SIG-M5 (cell line): ENCODE measurements at regions not wholly inside any gene's neighbourhood (a gene's known extent, or its start where the extent isn't known, plus 50 kb on each side); places are given as distances from the start of the nearest gene placed in this dataset.
"Not testable (repeated sequence)": the region's sequence is repeated elsewhere in the genome, so short reads cannot be mapped to it uniquely, and the experiment has no call there.

Experiments used
- DNase-seq: peaks from one replicate; lab custom pipeline; 2025; lab: John Stamatoyannopoulos, UW

GRCh38 chr1:232715154-232715553 lies 85.2 kb upstream of the SIPA1L2 start:
- DNase-seq, result no peak

GRCh38 chr1:232717911-232718310 lies 87.3 kb upstream of the MAP10 start:
- not testable (repeated sequence) for DNase-seq

- DNase-seq, result no peak
Measured at GRCh38 chr1:232718928-232719927, 86.0 kb upstream of the MAP10 start.

DNA sequence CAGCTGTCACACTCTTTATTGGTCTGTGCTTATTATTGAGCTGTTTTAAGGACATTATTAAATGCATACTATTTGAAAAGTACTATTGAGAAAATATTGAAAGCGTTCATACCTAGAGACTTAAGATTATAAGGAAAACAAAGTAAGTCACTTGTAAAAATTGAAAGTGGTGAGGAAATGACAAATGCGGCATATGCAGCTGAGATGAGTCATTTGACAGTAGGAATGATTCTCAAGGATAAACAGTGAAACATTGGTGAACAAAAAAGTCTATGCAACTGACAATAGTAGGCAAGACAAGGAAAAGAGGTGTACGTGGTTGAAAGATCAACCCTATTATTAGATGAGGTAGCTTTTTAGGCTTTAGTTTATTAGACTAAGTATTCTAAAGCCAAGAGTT lies 82.6 kb upstream of the MAP10 start:
- no peak for DNase-seq

GRCh38 chr1:232725305-232726047 lies 79.7 kb upstream of the MAP10 start:
- no peak for DNase-seq

DNA sequence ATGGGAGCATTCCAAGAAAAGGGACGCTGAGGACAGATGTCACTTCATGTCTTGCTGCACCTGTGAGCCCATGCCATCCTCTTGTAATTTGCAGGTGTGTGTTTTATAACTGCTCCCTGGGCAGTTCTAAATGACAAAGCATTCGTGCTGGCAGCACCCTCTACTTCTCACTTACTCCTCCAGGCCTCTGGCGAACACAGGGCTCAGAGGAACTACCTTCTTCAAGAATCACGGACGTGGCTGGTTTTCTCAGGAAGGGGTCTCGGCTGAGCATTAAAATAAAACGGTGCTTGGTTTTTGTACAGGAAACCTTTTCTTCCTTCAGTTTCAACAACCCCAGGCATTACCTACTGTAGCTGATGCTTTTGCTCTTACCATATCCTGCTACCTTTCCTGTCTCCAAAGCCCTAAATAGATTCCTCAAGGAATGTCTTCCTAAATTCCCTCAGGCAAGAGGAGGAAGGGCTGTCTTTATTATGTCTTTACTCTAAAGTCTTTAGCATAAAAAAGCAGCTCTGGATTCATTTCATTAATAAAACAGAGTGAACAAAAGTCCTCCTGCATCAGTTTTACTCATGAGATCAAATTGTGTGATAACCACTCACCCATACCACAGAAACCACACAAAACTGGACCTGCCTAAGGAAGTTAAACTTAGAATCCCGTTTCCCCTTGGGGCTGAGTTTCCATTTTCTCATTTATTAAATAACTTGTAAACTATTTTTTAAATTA lies 79.0 kb upstream of the MAP10 start:
- no peak for DNase-seq

DNA sequence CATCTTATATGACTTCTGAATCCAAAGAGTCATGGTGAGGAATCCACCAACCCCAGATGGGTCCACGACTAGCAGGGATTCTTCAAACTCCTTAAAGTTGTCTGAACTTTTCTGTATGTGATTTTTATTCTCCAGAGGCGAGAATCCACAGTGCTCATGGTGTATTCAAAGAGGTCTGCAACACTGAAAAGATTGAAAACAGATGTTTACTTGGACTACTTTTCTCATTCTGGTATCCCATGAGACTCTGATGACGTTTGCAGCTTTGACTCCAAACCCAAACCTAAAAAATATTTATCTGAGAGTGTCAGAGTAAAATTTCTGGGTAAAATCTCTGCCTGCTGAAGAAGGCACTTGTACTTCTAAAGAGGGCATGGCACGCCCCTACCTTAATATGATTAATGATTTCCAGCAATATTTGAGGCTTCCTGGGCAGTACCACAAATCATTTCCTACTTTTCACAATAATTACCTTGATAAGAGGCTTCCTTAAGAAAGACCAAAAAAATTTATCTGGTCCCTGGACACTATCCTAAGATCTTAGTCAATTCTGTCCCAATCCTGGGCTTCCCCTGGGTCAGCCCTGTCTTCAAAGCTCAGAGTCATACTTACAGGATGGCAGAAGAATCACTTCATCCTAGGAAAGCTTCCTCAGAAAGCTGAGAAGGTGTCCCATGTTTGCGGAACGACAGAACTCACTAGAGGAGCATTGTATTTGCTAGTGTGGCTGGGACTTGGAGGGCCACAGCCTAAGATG lies 76.5 kb upstream of the MAP10 start:
- no peak for DNase-seq

GRCh38 chr1:232732344-232732910 lies 72.8 kb upstream of the MAP10 start:
- no peak for DNase-seq

DNA sequence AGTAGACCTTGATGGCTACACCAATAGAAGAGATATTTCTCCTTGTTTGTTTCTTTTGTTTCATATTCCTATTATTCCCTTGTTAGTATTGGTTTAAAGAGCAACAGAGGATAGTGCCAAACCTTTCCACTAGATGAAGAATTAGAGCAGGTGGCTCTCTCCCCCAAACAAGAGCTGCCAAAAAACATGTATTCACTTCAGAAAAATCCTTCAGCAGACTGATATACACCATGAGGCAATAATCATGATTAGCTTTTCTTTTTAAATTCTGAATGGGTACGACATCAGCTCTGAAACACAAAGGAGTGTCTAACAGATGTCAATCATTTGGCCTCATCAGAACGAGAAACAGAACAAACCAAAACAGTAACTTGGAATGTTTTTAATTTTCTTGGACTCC lies 67.3 kb upstream of the MAP10 start:
- DNase-seq, result no peak

DNA sequence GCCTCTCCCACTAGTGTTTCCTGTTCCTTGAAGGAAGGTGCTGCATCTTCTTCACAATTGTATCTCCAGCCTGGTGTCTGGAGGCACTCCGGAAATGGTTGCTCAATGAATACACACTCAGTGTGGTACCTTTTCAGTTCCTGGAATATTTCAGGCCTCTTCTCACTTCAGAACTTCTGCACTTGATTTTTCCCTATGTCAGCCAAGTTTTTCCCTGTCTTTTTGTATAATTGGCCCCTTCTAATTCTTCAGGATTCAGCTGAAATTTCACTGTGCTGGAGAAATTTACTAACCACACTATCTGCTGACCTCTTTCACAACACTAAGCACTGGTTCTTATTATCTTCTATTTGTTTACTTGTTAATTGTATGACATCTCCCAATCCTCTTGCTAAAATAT lies 61.2 kb upstream of the MAP10 start:
- no peak for DNase-seq

DNA sequence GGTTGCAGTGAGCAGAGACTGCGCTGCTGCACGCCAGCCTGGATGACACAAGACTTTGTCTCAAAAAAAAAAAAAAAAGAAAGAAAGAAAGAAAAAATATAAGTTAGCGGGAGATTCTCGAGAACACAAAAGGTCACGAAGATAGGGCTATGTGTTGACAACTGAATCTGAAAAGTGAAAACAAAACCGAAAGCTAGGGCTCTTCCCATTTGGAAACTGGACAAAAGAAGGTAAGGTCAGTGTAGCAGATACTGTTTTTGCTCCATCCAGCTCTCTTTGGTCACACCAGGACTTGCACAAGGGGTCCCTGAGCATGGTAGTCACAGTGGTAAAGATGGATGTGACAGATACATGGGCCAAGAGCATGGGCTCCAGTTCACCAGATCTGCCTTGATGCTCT lies 60.4 kb upstream of the MAP10 start:
- no peak for DNase-seq

DNA sequence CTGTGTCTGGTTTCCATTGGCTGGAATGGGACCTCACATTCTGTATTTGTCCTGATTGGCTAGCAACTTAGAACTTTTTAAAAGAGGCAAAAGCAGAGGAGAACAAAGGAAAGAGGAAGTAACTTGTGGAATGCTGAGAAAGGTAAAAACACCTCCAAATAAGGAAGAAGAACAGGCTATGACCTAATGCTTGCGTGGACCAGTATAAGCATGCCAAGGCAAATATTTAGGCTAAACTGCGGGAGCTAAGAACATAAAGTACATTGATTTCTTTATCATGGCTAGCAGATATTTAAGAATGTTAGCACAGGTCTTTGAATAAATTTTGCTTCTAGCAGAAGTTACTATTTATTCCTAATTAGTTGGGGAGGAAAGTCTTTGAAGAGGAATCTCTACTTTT lies 59.5 kb upstream of the MAP10 start:
- DNase-seq, result not testable (repeated sequence)

DNA sequence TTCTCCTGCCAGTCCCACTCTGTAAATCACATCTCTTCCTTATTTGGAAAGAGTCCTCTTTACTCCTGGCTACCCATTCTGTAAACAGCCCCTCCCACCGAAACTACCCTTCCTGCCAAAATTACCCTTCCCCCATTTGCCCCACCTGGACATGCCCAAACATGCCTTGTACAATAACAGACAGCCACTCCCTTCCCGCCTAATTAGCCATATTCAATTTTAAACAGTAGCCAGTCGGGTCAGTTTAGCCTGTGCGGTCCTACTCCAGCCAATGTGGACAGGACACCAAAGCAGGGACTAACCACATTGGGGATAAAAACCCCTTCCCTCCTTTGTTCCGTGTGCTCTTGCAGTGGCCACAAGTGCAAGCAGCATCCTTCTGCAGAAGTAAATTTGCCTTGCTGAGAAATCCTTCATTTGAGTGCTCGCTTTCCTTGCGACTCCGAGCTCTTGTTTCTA lies 56.3 kb upstream of the MAP10 start:
- DNase-seq, result no peak

GRCh38 chr1:232751393-232752140 lies 53.6 kb upstream of the MAP10 start:
- DNase-seq, result no peak

DNA sequence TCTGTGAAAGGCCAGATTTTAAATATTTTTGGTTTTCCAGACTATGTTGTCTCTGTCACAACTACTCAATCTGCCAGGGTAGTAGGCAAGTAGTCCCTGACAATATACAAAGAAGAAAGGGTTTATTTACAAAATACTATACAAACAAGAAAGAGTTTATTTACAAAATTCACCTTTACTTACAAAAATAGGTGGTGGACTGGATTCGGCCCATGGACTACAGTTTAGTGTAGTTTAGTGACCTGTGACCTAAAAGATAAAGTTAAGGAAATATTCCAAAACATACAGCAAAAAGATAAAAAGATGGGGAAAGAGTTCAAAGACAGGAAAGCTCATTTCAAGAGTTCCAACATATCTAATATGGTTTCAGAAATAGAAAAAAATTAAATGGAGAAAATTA lies 52.9 kb upstream of the MAP10 start:
- DNase-seq, result no peak

DNA sequence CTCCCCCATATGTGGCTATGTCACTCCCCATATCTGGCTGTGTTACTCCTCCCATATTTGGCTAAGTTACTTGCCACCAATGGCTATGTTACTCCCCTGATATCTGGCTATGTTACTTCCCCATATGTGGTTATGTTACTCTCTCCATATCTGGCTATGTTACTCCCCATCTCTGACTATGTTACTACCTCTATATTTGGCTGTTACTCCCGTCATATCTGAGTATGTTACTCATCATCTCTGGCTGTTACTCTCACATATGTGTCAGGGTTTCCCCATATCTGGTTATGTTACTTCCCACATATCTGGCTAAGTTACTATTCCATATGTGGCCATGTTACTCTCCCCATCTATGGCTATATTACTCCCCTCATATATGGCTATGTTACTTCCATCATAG lies 50.3 kb upstream of the MAP10 start:
- no peak for DNase-seq
